ENCODE measurements at regions not wholly inside any gene's neighbourhood (a gene's known extent, or its start where the extent isn't known, plus 50 kb on each side); places are given as distances from the start of the nearest gene placed in this dataset.

GRCh38 chr14:49287004-49287403, 299.2 kb downstream of the RPS29 start:
- Histone ChIP-seq H3K27me3 (ENCODE audit: control insufficient read depth, extremely low read depth, insufficient read depth, low read length) (no peaks in the 10 kb centered on the region), H3K9me3 (ENCODE audit: control insufficient read depth, low read depth, low read length) (no peaks in the 10 kb centered on the region), H3K4me2 (ENCODE audit: control insufficient read depth, extremely low read depth, insufficient read depth, low read depth, low read length) (no peak overlapping the region), H3K4me1 (ENCODE audit: control insufficient read depth, extremely low read depth, insufficient read depth, low read length) (no peaks in the 10 kb centered on the region), H3K79me2 (ENCODE audit: control insufficient read depth, insufficient read depth, low read length) (no peaks in the 10 kb centered on the region), H3K36me3 (ENCODE audit: control insufficient read depth in 2 of 2, extremely low read depth in 1 of 2, insufficient read depth in 2 of 2, low read length in 2 of 2) (no peaks in the 10 kb centered on the region), H3K4me3 (ENCODE audit: control insufficient read depth in 2 of 3, extremely low read depth in 1 of 3, insufficient read depth in 2 of 3, low read depth in 1 of 3, low read length in 3 of 3) (no peak overlapping the region), H3K9ac (ENCODE audit: control insufficient read depth, extremely low read depth, insufficient read depth, low read length) (no peak overlapping the region), H2AFZ (ENCODE audit: control insufficient read depth, low read length) (no peak overlapping the region), H3K27ac (ENCODE audit: control insufficient read depth, insufficient read depth, low read length) (no peak overlapping the region), H3K9me1 (ENCODE audit: control insufficient read depth, extremely low read depth, insufficient read depth, low read length) (no peaks in the 10 kb centered on the region), H4K20me1 (ENCODE audit: control insufficient read depth, extremely low read depth, insufficient read depth, low read length) (no peaks in the 10 kb centered on the region)
- dilution Hi-C loops (cut with MboI; ENCODE audit: extremely low pct_ligation_motif_present, low sequenced_read_pairs) = no loop called here
- TF ChIP-seq EZH2 (IDR thresholded peaks at IDR 0.05; ENCODE audit: low read length) (no peak), CTCF (optimal IDR thresholded peaks at IDR 0.05 in 1 of 3, IDR thresholded peaks at IDR 0.05 in 1 of 3, conservative IDR thresholded peaks at IDR 0.05 in 1 of 3; ENCODE audit: extremely low read depth in 1 of 3, insufficient read depth in 2 of 3, low read length in 3 of 3) (no peak)
- no peak for DNase-seq (ENCODE audit: low read depth, low spot score)
- FAIRE-seq = no peak

GRCh38 chr14:49286257-49286983, 299.8 kb downstream of the RPS29 start:
- H4K20me1 ChIP-seq (ENCODE audit: control insufficient read depth, extremely low read depth, insufficient read depth, low read length) = no peaks in the 10 kb centered on the region
- no peaks in the 10 kb centered on the region for H3K79me2 ChIP-seq (ENCODE audit: control insufficient read depth, insufficient read depth, low read length)
- FAIRE-seq (no peak), DNase-seq (ENCODE audit: low read depth, low spot score) (no peak)
- dilution Hi-C loops (cut with MboI; ENCODE audit: extremely low pct_ligation_motif_present, low sequenced_read_pairs) = no loop called here
- H3K36me3 ChIP-seq (ENCODE audit: control insufficient read depth in 2 of 2, extremely low read depth in 1 of 2, insufficient read depth in 2 of 2, low read length in 2 of 2) = no peaks in the 10 kb centered on the region
- no peaks in the 10 kb centered on the region for H3K27me3 ChIP-seq (ENCODE audit: control insufficient read depth, extremely low read depth, insufficient read depth, low read length)
- no peak overlapping the region for H3K27ac ChIP-seq (ENCODE audit: control insufficient read depth, insufficient read depth, low read length)
- no peak for TF ChIP-seq EZH2 (IDR thresholded peaks at IDR 0.05; ENCODE audit: low read length)
- no peak for TF ChIP-seq CTCF (optimal IDR thresholded peaks at IDR 0.05 in 1 of 3, IDR thresholded peaks at IDR 0.05 in 1 of 3, conservative IDR thresholded peaks at IDR 0.05 in 1 of 3; ENCODE audit: extremely low read depth in 1 of 3, insufficient read depth in 2 of 3, low read length in 3 of 3)
- no peak overlapping the region for H3K4me2 ChIP-seq (ENCODE audit: control insufficient read depth, extremely low read depth, insufficient read depth, low read depth, low read length)
- H3K9me1 ChIP-seq (ENCODE audit: control insufficient read depth, extremely low read depth, insufficient read depth, low read length) = no peaks in the 10 kb centered on the region
- no peak overlapping the region for H3K4me3 ChIP-seq (ENCODE audit: control insufficient read depth in 2 of 3, extremely low read depth in 1 of 3, insufficient read depth in 2 of 3, low read depth in 1 of 3, low read length in 3 of 3)
- H3K9ac ChIP-seq (ENCODE audit: control insufficient read depth, extremely low read depth, insufficient read depth, low read length) = no peak overlapping the region
- no peaks in the 10 kb centered on the region for H3K4me1 ChIP-seq (ENCODE audit: control insufficient read depth, extremely low read depth, insufficient read depth, low read length)
- H2AFZ ChIP-seq (ENCODE audit: control insufficient read depth, low read length) = no peak overlapping the region
- H3K9me3 ChIP-seq (ENCODE audit: control insufficient read depth, low read depth, low read length) = no peaks in the 10 kb centered on the region
